ENCODE measurements at regions not wholly inside any gene's neighbourhood (a gene's known extent, or its start where the extent isn't known, plus 50 kb on each side); places are given as distances from the start of the nearest gene placed in this dataset.
A peak's percentile ranks its signal among the peaks of the same experiment; 100 is the strongest.
"Not testable (repeated sequence)": the region's sequence is repeated elsewhere in the genome, so short reads cannot be mapped to it uniquely, and the experiment has no call there.

- TF ChIP-seq, protein P1, sequence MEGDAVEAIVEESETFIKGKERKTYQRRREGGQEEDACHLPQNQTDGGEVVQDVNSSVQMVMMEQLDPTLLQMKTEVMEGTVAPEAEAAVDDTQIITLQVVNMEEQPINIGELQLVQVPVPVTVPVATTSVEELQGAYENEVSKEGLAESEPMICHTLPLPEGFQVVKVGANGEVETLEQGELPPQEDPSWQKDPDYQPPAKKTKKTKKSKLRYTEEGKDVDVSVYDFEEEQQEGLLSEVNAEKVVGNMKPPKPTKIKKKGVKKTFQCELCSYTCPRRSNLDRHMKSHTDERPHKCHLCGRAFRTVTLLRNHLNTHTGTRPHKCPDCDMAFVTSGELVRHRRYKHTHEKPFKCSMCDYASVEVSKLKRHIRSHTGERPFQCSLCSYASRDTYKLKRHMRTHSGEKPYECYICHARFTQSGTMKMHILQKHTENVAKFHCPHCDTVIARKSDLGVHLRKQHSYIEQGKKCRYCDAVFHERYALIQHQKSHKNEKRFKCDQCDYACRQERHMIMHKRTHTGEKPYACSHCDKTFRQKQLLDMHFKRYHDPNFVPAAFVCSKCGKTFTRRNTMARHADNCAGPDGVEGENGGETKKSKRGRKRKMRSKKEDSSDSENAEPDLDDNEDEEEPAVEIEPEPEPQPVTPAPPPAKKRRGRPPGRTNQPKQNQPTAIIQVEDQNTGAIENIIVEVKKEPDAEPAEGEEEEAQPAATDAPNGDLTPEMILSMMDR (IDR thresholded peaks at IDR 0.05; ENCODE audit: insufficient read depth, low read length, missing control alignments) = peak; percentile 84
- H3K4me3 ChIP-seq (ENCODE audit: low read depth, low read length) = no peak overlapping the region
- DNase-seq (ENCODE audit: low read depth, low spot score) = peak; percentile 84
- POLR2A ChIA-PET = interaction anchor here (0.6 to 0.7 kb wide), 2 partner anchors 90 to 283 kb away, joined by 3 read pairs; no protein-coding TSS in a partner anchor
- CTCF ChIA-PET = interaction anchor here (0.6 to 3.6 kb wide), 56 partner anchors 9 to 1184 kb away, joined by 3 to 36 read pairs (median 5); partner anchors contain the start of genes C5orf52 and CLINT1
Measured at GRCh38 chr5:157948738-157949410, 89.9 kb upstream of the CLINT1 start.

DNA sequence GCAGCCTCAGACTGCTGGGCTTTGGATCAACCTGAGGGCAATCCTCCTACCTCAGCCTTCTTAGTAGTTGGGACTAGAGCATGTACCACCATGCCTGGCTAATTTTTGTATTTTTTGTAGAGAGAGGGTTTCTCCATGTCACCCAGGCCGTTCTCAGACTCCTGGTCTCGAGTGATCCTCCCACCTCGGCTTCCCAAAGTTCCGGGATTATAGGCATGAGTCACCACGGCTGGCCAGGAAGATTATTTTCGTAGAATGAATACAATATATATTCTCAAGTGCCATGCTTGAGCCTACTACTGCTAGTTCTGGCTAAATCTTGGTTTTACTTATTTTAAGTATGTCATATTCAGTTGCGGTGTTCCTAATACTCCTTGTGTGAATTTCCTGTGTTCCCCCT, 88.2 kb upstream of the CLINT1 start:
- CTCF ChIA-PET = no interaction called here
- no peak for DNase-seq (ENCODE audit: low read depth, low spot score)
- H3K4me3 ChIP-seq (ENCODE audit: low read depth, low read length) = no peak overlapping the region

GRCh38 chr5:157945822-157946221, 86.9 kb upstream of the CLINT1 start:
- POLR2A ChIA-PET = not testable (repeated sequence)

More for the DNA sequence above, 88.2 kb upstream of the CLINT1 start:
- POLR2A ChIA-PET = no interaction called here
- TF ChIP-seq, protein P1 (IDR thresholded peaks at IDR 0.05; ENCODE audit: insufficient read depth, low read length, missing control alignments) = no peak

DNA sequence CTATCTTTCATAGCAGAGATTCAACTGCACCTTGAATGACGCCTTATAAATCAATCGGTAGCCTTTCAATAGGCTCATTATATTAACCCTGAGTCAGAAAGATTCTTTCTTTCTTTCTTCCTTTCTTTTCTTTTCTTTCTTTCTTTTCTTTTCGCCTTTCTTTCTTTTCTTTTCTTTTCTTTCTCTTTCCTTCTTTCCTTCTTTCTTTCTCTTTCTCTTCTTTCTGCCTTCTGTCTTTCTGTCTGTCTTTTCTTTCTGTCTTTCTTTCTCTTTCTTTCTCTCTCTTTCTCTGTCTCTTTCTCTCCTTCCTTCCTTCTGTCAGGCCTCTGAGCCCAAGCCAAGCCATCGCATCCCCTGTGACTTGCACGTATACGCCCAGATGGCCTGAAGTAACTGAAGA, 86.0 kb upstream of the CLINT1 start:
- TF ChIP-seq, protein P1 (IDR thresholded peaks at IDR 0.05; ENCODE audit: insufficient read depth, low read length, missing control alignments) = no peak
- no peak overlapping the region for H3K4me3 ChIP-seq (ENCODE audit: low read depth, low read length)
- DNase-seq (ENCODE audit: low read depth, low spot score) = no peak
- ChIA-PET POLR2A (no interaction called here), CTCF (interaction anchor here (1.1 kb wide), 1 partner anchor 27 kb away, joined by 3 read pairs; no protein-coding TSS in a partner anchor)

More at GRCh38 chr5:157945822-157946221, 86.9 kb upstream of the CLINT1 start:
- DNase-seq (ENCODE audit: low read depth, low spot score); H3K4me3 ChIP-seq (ENCODE audit: low read depth, low read length); CTCF ChIA-PET: not testable (repeated sequence)

- TF ChIP-seq, protein P1 (IDR thresholded peaks at IDR 0.05; ENCODE audit: insufficient read depth, low read length, missing control alignments) = no peak
- POLR2A ChIA-PET = no interaction called here
- no peak for DNase-seq (ENCODE audit: low read depth, low spot score)
- CTCF ChIA-PET = interaction anchor here (1.1 to 1.5 kb wide), 2 partner anchors 26 to 127 kb away, joined by 3 to 5 read pairs; no protein-coding TSS in a partner anchor
- H3K4me3 ChIP-seq (ENCODE audit: low read depth, low read length) = no peak overlapping the region
Measured at GRCh38 chr5:157944077-157944633, 85.2 kb upstream of the CLINT1 start.

DNA sequence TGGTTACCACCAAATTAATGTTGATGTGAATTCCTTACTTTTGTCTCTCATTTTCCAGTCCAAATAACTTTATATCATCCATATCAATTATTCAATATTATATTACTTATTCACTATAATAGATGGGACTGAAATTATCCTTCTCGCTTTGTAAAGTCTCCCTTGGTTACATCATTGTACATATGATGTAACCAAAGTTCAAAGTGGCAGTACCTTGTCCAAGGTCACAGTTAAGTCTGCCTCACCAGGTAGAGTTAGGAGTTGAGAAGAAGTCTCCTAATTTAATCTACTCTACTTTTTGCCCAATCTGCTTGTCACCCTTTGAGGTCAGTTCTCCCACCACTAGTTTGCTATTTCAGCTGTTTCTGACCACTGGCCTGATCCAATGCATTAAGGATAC, 83.7 kb upstream of the CLINT1 start:
- no peak for DNase-seq (ENCODE audit: low read depth, low spot score)
- TF ChIP-seq, protein P1 (IDR thresholded peaks at IDR 0.05; ENCODE audit: insufficient read depth, low read length, missing control alignments) = no peak
- CTCF ChIA-PET = interaction anchor here (1.5 kb wide), 1 partner anchor 125 kb away, joined by 5 read pairs; no protein-coding TSS in a partner anchor
- H3K4me3 ChIP-seq (ENCODE audit: low read depth, low read length) = no peak overlapping the region
- POLR2A ChIA-PET = no interaction called here
